Fibroblast of peridontal ligament (primary cell): ENCODE measurements at regions not wholly inside any gene's neighbourhood (a gene's known extent, or its start where the extent isn't known, plus 50 kb on each side); places are given as distances from the start of the nearest gene placed in this dataset.

Experiments
- DNase-seq: peaks from one replicate; pipeline ENCODE4 v3.0.0-alpha.2; 2010; ENCODE audit errors: extremely low read depth

DNA sequence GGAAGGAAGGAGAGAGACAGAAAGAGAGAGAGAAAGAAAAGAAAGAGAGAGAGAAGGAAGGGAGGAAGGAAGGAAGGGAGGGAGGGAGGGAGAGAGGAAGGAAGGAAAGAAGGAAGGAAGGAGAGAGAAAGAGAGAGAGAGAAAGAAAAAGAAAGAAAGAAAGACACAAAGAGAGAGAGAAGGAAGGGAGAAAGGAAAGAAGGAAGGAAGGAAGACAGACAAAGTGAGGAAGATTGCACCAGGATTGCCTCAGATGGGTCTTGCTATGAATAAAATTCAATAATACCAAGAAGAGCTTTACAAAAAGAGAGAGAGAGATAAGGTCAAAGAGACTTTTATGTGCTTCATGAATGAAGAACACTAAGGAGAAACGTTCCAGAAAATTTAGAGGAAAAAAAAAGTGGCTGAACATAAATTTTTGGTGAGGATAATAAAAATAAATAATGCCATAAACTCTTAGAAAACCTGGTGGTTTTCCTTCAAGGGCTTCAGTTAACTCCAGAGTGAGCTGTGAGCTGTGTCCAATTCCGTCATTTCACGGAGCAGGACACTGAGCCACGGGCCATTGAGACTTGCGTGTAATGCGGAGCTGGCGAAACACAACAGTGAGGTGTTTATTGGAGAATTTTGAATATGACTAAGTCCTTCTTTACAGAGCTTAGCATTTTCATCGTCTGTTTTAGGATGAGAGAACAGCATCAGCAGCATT lies 72.7 kb upstream of the TNRC6C start:
- DNase-seq: no peak

GRCh38 chr17:77886387-77886728 lies 72.1 kb upstream of the TNRC6C start:
- DNase-seq: no peak

DNA sequence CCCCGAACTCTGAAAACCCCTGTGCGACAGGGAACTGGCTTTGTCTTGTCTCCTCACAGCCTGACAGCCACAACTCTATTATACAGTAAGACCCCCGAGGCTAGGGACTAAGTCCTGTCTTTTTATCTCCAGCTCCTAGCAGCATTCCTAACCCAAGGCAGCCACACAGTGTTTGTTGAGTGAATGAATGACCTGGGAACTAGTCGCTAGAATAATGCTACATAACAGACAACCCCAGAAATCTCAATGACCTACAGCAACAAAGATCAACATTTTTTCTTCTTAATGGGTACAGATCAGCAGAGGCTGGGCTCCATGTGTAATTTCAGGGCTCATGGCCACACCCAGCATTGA lies 71.4 kb upstream of the TNRC6C start:
- no peak for DNase-seq

DNA sequence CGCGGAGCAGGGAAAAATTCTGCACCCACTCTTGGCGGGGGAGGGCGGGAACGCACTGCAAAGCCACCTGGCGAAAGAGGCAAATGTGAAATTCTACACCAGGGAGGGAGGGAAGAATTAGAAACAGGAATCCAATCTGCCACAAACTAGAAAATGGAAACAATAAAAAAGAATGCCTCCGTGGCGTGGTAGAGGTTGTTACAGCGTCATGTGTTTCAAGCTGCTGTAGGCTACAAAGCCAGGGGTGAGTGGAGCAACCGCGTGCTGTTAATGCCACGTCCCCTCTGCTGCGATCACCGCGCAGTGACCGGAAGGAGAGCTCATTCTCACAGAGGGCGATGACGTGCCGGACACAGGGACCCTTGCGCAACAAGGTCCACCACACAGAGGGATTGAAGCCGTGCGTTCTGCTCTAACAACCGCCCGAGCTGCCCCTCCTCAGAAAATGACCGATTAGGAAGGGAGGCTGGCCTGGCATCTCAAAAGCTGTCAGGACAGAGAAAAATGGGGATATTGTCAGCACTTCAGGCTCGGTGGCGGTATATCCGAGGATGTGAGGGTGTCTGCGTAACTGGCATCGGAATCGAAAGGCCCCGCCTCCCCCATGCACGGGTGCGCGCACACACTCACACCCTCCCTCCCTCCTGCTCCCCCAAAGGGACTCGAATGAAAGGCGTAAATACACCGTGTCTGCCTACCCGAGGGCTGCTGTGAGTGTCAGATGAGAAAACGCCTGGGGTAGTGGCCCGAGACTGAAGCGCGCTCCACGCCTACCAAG lies 70.8 kb upstream of the TNRC6C start:
- DNase-seq: peak; percentile 56

GRCh38 chr17:77888242-77889134 lies 70.0 kb upstream of the TNRC6C start:
- DNase-seq: peak; percentile 26

DNA sequence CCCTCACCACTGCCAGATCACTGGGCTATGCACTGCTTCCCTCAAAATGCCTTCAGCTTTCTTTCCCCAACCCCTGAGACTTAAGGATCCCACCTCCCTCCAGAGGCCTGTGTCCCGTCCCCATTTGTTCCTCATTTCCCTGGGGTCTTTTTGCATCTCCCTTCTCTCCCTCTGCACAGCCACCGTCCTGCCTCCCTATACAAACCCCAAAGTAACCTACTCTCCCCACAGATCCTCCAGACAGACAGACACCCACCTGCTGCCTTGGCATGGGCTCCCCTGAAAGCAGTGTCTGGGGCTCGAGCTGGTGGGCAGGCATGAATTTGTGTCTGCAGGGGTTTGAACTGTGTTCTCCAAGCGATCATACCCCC lies 69.4 kb upstream of the TNRC6C start:
- no peak for DNase-seq

GRCh38 chr17:77889866-77890760 lies 68.4 kb upstream of the TNRC6C start:
- DNase-seq: no peak

GRCh38 chr17:77890771-77891170 lies 67.7 kb upstream of the TNRC6C start:
- no peak for DNase-seq

DNA sequence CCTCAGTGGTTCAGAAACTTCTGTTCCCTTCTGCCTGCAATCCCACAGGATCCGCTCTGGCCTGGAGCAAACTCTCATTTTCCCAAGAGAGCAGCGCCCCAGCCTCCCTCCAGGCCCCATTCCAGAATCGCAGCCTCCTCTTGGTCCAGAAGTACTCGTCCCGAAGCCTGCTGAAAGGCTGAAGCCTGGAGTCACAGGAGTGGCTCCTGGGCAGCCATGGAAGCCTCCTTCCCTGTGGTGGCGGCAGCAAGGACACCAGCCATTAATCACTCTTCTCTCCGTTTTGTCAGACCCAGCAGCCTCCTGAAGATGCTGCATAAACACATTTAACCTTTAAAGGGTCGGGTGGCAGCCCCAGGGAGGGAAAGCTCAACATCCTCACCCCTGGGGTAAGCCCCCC lies 66.9 kb upstream of the TNRC6C start:
- DNase-seq: no peak

DNA sequence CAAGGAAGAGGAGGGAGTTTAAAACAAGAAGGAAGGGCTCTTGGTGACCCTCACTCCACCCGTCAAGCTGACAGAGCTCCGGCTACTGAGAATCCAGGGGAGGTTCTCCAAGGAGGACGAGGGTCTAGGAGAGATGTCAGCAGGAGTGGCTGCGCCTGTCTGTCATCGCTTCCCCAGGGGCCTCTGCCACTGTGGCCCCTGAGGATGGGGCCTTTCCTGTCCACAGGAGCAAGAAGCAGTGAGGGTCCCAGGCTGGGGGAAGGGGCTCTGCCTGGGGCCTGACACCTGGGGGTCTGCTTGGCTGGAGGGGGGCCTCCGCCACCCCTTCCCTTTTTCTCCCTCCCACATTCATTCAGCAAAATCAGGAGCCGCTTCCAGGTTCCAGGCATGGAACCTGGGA lies 66.5 kb upstream of the TNRC6C start:
- no peak for DNase-seq

- no peak for DNase-seq
These were observed 65.9 kb upstream of the TNRC6C start for GRCh38 chr17:77892469-77893143.

DNA sequence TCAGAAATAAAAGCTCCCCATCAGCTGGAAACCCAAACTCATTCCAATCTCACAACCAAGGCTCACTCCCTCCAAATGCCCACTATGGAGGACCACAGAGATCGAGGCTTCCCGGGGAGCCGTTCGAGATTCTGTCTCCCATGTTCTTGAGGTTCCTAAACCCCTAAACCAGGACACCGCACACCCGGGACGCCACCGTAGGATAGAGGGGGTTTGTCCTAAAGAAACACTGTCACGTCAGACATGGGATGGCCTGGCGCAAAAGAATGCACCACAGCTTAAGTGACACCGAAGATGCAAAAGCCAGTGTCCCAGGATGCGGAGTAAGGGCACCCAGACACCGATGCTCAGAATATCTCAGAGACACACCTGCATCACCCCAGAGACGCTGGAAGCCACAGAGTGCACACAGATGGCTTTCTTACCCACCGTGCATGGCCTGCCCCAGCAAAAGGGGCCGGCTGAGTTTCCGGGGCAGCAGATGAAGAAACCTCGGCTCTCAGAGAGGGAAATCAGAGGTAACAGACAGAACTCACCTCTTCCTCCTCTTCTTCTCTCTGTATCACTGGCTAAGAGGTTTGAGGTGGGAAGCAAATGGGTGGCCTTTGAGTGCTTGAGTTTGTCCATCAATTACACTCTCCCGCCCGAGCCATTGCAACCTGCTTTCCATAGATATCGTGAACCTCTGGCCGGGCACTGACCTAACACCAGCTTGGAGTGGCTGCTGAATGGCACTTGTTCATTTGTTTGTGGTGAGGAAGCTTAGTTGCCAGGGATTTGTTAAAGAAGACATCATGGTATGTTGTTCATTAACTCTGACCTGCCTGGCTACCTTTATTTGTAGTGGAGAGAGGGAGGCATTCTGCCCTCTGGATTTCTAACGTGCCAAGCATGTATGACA lies 65.1 kb upstream of the TNRC6C start:
- no peak for DNase-seq

DNA sequence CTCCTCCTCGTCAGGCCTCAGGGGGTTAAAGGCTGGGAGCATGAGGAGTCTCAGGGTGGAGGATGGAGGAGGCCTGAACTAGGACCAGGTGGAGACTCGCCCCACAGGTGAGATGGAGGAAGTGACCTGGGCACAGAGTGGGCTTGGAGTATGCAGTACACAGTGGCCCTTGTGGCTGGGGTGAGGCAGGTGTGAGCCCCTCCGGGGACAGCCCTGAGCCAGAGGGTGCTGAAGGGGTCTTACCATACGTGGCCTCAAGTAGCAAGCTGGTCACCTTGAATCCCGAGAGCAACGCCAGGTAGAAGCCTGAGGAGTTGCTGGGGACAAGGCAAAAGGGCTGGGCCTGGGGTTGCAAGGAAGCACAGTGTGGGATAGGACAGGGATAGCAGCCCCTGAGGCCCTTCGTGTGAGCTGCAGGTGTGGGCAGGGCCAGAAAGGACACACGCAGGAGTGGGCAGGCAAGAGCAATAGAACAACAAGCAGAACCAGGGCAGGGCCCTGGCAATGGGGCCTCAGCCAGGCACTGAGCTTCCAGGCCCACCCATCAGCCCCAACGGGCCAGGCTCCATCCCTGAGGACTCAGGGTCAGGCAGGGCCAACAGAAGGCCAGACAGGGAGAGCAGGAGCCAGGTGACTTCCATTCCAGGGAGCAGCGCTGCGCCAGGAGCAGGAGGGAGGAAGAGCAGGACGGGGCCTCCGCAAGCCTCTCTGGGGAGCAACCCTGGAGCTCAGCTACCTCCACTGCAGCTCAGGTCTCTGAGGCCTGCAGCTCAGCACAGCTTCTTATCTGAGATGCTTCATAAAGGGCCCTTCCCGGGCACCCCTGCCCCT lies 64.2 kb upstream of the TNRC6C start:
- no peak for DNase-seq

GRCh38 chr17:77897741-77898301 lies 60.7 kb upstream of the TNRC6C start:
- no peak for DNase-seq

- no peak for DNase-seq
These were observed 59.7 kb upstream of the TNRC6C start for GRCh38 chr17:77898521-77899434.

DNA sequence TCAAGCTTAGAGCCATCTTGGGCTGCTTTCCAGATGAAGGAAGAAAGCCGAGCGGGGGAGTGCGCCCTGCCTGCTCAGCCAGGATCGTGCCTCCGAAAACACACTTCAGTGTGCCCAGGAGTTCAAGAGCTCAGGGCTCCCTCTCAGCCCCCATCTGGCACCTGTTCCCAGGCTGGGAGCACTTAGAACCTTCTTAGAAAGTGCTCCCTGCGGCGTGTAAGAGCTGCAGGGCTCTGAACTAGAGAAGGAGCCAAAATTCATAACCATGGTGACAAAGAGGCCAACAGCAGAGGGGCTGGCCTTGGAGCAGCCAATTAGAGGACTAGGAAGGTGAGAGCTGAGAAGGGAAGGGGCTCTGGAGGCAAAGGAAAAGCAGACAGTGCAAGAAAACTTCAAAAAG lies 59.0 kb upstream of the TNRC6C start:
- no peak for DNase-seq

DNA sequence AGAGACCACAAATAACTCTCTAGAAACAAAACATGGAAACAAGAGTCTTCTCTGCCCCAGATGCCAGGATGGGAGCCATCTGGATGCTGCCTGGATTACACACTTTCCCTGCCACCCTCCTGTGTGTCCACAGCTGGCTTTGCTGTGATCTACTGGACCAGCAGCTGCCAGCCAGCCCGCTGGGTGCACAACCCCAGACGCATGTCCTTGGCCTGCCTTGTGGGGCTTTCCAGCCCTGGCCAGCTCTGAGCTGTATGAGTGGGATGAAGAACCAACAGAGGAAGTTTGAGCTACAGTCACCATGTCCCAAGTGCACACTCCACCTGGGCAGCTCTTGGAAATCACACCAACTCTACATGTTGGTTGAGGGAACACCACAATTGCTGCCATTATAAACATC lies 57.0 kb upstream of the TNRC6C start:
- no peak for DNase-seq

- no peak for DNase-seq
These were observed 53.2 kb upstream of the TNRC6C start for GRCh38 chr17:77905266-77905665.
